ENCODE measurements at regions not wholly inside any gene's neighbourhood (a gene's known extent, or its start where the extent isn't known, plus 50 kb on each side); places are given as distances from the start of the nearest gene placed in this dataset.

- TF ChIP-seq EP300 (IDR thresholded peaks at IDR 0.05) = no peak
- no peak for TF ChIP-seq CTCF (IDR thresholded peaks at IDR 0.05)
- TF ChIP-seq POLR2A (IDR thresholded peaks at IDR 0.05) = no peak
These were observed 65.4 kb upstream of the P2RY1 start for GRCh38 chr3:152769523-152769922.
